Neural cell (in vitro differentiated cells): ENCODE measurements at regions not wholly inside any gene's neighbourhood (a gene's known extent, or its start where the extent isn't known, plus 50 kb on each side); places are given as distances from the start of the nearest gene placed in this dataset.
"Not testable (repeated sequence)": the region's sequence is repeated elsewhere in the genome, so short reads cannot be mapped to it uniquely, and the experiment has no call there.

Experiments
- H2AFZ ChIP-seq: fragments of 200-600, 300-800 bp; sonication (generic), shearing (Covaris generic); 2 replicates; pipeline ENCODE4 v1.6.0; 2014; ENCODE audit warnings: low read depth, mild to moderate bottlenecking, antibody characterized with exemption, low read length, moderate library complexity
- H3F3A ChIP-seq: fragments of 200-600 bp; shearing (Covaris generic); 2 replicates; pipeline ENCODE4 v1.6.1; 2016; ENCODE audit warnings: mild to moderate bottlenecking, moderate library complexity, mixed read lengths, antibody characterized with exemption, low read length; ENCODE audit not compliant: insufficient read depth, poor library complexity, severe bottlenecking
- H3K27ac ChIP-seq: fragments of 200-600, 300-800 bp; sonication (generic), shearing (Covaris generic); 2 replicates; pipeline ENCODE4 v1.5.1; 2014; ENCODE audit warnings: mild to moderate bottlenecking, low read length, moderate library complexity
- H3K27me3 ChIP-seq: fragments of 300-800, 200-600 bp; sonication (generic), shearing (Covaris generic); 2 replicates; pipeline ENCODE4 v1.6.0; 2014; ENCODE audit warnings: mild to moderate bottlenecking, low read depth, low read length, moderate library complexity; ENCODE audit not compliant: insufficient read depth
- H3K36me3 ChIP-seq: fragments of 300-800, 200-600 bp; sonication (generic), shearing (Covaris generic); 2 replicates; pipeline ENCODE4 v1.5.1; 2014; ENCODE audit warnings: mild to moderate bottlenecking, antibody characterized with exemption, low read length, moderate library complexity; ENCODE audit not compliant: insufficient read depth
- H3K4me2 ChIP-seq: fragments of 300-800, 200-600 bp; sonication (generic), shearing (Covaris generic); 2 replicates; pipeline ENCODE4 v1.6.0; 2014; ENCODE audit warnings: mild to moderate bottlenecking, low read length
- H3K4me3 ChIP-seq: fragments of 300-800, 200-600 bp; sonication (generic), shearing (Covaris generic); 2 replicates; pipeline ENCODE4 v1.5.1; 2014; ENCODE audit warnings: mild to moderate bottlenecking, low read length, moderate library complexity
- H3K79me2 ChIP-seq: fragments of 200-600 bp; shearing (Covaris generic); replicated peaks from 2 replicates; pipeline ENCODE4 v1.6.0; 2014; ENCODE audit warnings: mild to moderate bottlenecking, low read length, moderate library complexity; ENCODE audit not compliant: insufficient read depth
- H3K9ac ChIP-seq: fragments of 300-800, 200-600 bp; sonication (generic), shearing (Covaris generic); 2 replicates; pipeline ENCODE4 v1.6.1; 2016; ENCODE audit warnings: mild to moderate bottlenecking, low read length, mixed read lengths
- H3K9me2 ChIP-seq: fragments of 200-600 bp; shearing (Covaris generic); 2 replicates; pipeline ENCODE4 v1.6.1; 2016; ENCODE audit warnings: mild to moderate bottlenecking, low read length, mixed read lengths; ENCODE audit not compliant: insufficient read depth
- H3K9me3 ChIP-seq: fragments of 200-600, 300-800 bp; sonication (generic), shearing (Covaris generic); 2 replicates; pipeline ENCODE4 v1.6.1; 2016; ENCODE audit warnings: mild to moderate bottlenecking, mixed run types, low read length, moderate library complexity, mixed read lengths
- H4K20me1 ChIP-seq: fragments of 200-600 bp; shearing (Covaris generic); 2 replicates; pipeline ENCODE4 v1.6.1; 2016; ENCODE audit warnings: mild to moderate bottlenecking, mixed run types; ENCODE audit not compliant: insufficient read depth
- EP300 ChIP-seq: fragments of 450-650 bp; conservative IDR thresholded peaks from 2 replicates; pipeline ENCODE4 v1.6.1; 2014; ENCODE audit warnings: antibody characterized with exemption, mild to moderate bottlenecking, moderate library complexity; ENCODE audit not compliant: poor library complexity, severe bottlenecking
- EZH2 ChIP-seq: fragments of 200-600, 300-800 bp; shearing (Covaris generic), sonication (generic); IDR thresholded peaks from 2 replicates; pipeline ENCODE4 v1.6.1; 2014; ENCODE audit warnings: antibody characterized with exemption, low read length, borderline replicate concordance, mild to moderate bottlenecking; ENCODE audit not compliant: insufficient read depth, poor library complexity, severe bottlenecking
- MXI1 ChIP-seq: fragments of 450-650 bp; conservative IDR thresholded peaks from 2 replicates; pipeline ENCODE4 v1.6.1; 2014; ENCODE audit warnings: antibody characterized with exemption, mild to moderate bottlenecking; ENCODE audit not compliant: poor library complexity, severe bottlenecking
- POLR2AphosphoS5 ChIP-seq: IDR thresholded peaks from 2 replicates; pipeline ENCODE4 v1.6.1; 2012
- RAD21 ChIP-seq: fragments of 450-650 bp; conservative IDR thresholded peaks from 2 replicates; pipeline ENCODE4 v1.6.1; 2014; ENCODE audit warnings: antibody characterized with exemption, mild to moderate bottlenecking, moderate library complexity
- SMC3 ChIP-seq: fragments of 450-650 bp; conservative IDR thresholded peaks from 2 replicates; pipeline ENCODE4 v1.6.1; 2014; ENCODE audit warnings: antibody characterized with exemption, mild to moderate bottlenecking, moderate library complexity; ENCODE audit not compliant: poor library complexity
- TAF1 ChIP-seq: IDR thresholded peaks from 2 replicates; pipeline ENCODE4 v1.6.1; 2012; ENCODE audit warnings: low read depth
- TF ChIP-seq, protein P1 (sequence below): fragments of 450-650 bp; IDR thresholded peaks from 2 replicates; pipeline ENCODE4 v1.5.1; 2014; ENCODE audit warnings: antibody characterized with exemption, mild to moderate bottlenecking, moderate library complexity; ENCODE audit not compliant: poor library complexity, severe bottlenecking
- TF ChIP-seq, protein P2 (sequence below): IDR thresholded peaks from 2 replicates; pipeline ENCODE4 v1.6.1; 2012; ENCODE audit warnings: borderline replicate concordance

DNA sequence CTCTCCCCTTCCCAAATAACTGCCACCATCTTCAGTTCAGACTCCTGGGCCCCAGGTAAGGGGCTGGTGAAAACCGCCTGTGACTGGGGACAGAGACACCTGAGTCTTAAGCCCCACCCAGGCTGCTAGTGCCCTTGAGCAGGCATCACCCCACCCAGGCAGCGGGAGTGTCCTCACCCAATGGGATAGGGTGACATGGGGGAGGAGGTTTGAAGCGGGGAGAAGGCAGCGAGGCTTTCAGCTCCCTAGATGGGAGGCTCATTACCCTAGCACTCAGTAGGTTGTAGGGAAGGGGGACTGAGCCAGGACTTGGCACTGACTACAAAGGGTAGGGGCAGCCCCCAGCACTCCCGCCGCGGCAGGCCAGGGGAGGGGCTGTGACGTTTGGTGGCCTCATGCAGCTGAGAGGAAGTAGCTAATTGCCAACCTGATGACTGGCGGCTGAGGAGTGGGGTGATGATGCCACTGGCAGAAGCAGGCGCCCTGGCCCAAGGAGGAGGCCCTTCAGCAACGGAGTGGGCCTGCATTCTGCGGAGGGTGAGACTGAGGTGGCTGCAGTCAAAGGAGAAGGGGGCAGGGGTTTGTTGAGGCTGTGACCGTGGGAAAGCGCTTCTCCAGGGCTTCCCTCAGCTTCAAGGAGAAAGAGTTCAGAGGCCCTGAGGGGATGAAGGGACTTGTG, 126.9 kb downstream of the MRPL14 start:
- Histone ChIP-seq H3K4me2 (no peak overlapping the region), H3K4me3 (no peak overlapping the region), H3K9ac (no peak overlapping the region), H2AFZ (no peak overlapping the region), H3K9me3 (no peaks in the 10 kb centered on the region), H3K36me3 (no peaks in the 10 kb centered on the region), H3F3A (no peaks in the 10 kb centered on the region), H4K20me1 (no peaks in the 10 kb centered on the region), H3K79me2 (no peaks in the 10 kb centered on the region), H3K27ac (no peak overlapping the region), H3K9me2 (no peaks in the 10 kb centered on the region), H3K27me3 (no peaks in the 10 kb centered on the region)
- TF ChIP-seq, protein P1, sequence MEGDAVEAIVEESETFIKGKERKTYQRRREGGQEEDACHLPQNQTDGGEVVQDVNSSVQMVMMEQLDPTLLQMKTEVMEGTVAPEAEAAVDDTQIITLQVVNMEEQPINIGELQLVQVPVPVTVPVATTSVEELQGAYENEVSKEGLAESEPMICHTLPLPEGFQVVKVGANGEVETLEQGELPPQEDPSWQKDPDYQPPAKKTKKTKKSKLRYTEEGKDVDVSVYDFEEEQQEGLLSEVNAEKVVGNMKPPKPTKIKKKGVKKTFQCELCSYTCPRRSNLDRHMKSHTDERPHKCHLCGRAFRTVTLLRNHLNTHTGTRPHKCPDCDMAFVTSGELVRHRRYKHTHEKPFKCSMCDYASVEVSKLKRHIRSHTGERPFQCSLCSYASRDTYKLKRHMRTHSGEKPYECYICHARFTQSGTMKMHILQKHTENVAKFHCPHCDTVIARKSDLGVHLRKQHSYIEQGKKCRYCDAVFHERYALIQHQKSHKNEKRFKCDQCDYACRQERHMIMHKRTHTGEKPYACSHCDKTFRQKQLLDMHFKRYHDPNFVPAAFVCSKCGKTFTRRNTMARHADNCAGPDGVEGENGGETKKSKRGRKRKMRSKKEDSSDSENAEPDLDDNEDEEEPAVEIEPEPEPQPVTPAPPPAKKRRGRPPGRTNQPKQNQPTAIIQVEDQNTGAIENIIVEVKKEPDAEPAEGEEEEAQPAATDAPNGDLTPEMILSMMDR, result no peak
- TF ChIP-seq EZH2 (no peak), POLR2AphosphoS5 (no peak), MXI1 (no peak), EP300 (no peak), RAD21 (no peak), SMC3 (no peak), TAF1 (no peak)
- TF ChIP-seq, protein P2, sequence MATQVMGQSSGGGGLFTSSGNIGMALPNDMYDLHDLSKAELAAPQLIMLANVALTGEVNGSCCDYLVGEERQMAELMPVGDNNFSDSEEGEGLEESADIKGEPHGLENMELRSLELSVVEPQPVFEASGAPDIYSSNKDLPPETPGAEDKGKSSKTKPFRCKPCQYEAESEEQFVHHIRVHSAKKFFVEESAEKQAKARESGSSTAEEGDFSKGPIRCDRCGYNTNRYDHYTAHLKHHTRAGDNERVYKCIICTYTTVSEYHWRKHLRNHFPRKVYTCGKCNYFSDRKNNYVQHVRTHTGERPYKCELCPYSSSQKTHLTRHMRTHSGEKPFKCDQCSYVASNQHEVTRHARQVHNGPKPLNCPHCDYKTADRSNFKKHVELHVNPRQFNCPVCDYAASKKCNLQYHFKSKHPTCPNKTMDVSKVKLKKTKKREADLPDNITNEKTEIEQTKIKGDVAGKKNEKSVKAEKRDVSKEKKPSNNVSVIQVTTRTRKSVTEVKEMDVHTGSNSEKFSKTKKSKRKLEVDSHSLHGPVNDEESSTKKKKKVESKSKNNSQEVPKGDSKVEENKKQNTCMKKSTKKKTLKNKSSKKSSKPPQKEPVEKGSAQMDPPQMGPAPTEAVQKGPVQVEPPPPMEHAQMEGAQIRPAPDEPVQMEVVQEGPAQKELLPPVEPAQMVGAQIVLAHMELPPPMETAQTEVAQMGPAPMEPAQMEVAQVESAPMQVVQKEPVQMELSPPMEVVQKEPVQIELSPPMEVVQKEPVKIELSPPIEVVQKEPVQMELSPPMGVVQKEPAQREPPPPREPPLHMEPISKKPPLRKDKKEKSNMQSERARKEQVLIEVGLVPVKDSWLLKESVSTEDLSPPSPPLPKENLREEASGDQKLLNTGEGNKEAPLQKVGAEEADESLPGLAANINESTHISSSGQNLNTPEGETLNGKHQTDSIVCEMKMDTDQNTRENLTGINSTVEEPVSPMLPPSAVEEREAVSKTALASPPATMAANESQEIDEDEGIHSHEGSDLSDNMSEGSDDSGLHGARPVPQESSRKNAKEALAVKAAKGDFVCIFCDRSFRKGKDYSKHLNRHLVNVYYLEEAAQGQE, result no peak

DNA sequence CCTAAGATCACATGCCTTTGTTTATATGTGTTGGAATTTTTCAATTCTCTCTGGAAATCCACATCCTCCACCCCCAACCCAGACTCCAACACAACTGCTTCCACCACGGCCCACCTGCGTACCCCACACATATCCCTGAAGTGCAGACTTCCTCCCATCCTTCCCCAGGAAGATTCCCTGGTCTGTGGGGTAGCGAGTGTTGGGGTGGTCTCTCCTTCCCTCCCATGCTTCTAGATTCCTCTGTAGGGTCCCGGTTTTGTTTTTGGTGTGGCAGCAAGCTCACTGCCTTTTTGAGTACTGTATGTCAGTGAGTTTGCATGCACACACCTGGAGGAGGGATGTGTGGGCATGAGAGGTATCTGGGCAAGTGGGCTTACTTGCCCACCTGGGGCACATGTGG, 127.6 kb downstream of the MRPL14 start:
- no peaks in the 10 kb centered on the region for H4K20me1 ChIP-seq
- H3K9me2 ChIP-seq, result no peaks in the 10 kb centered on the region
- no peak overlapping the region for H3K27ac ChIP-seq
- no peaks in the 10 kb centered on the region for H3F3A ChIP-seq
- no peaks in the 10 kb centered on the region for H3K79me2 ChIP-seq
- H3K27me3 ChIP-seq, result no peaks in the 10 kb centered on the region
- H3K9ac ChIP-seq, result no peak overlapping the region
- no peaks in the 10 kb centered on the region for H3K36me3 ChIP-seq
- H3K9me3 ChIP-seq, result no peaks in the 10 kb centered on the region
- no peak overlapping the region for H2AFZ ChIP-seq
- no peak overlapping the region for H3K4me2 ChIP-seq
- TF ChIP-seq, protein P2, result no peak
- TF ChIP-seq SMC3 (no peak), RAD21 (no peak), POLR2AphosphoS5 (no peak), EP300 (no peak), TAF1 (no peak), EZH2 (no peak), MXI1 (no peak)
- TF ChIP-seq, protein P1, result no peak
- H3K4me3 ChIP-seq, result no peak overlapping the region

DNA sequence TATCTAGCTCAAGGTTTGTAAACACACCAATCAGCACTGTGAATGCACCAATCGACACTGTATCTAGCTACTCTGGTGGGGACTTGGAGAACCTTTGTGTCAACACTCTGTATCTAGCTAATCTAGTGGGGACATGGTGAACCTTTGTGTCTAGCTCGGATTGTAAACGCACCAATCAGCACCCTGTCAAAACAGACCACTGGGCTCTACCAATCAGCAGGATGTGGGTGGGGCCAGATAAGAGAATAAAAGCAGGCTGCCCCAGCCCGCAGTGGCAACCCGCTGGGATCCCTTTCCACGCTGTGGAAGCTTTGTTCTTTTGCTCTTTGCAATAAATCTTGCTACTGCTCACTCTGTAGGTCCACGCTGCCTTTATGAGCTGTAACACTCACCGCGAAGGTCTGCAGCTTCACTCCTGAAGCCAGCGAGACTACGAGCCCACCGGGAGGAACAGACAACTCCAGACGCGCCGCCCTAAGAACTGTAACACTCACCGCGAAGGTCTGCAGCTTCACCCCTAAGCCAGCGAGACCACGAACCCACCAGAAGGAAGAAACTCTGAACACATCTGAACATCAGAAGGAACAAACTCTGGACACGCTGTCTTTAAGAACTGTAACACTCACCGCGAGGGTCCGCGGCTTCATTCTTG, 128.5 kb downstream of the MRPL14 start:
- H3K36me3 ChIP-seq, H3K27ac ChIP-seq, H3K4me3 ChIP-seq, H3K4me2 ChIP-seq, H3K9ac ChIP-seq, H4K20me1 ChIP-seq, H3F3A ChIP-seq, H3K79me2 ChIP-seq, H3K9me3 ChIP-seq, H3K9me2 ChIP-seq, H2AFZ ChIP-seq, H3K27me3 ChIP-seq: not testable (repeated sequence)
